Breast epithelium (tissue), 4 donors: ENCODE measurements at regions not wholly inside any gene's neighbourhood (a gene's known extent, or its start where the extent isn't known, plus 50 kb on each side); places are given as distances from the start of the nearest gene placed in this dataset.

Experiments
- DNase-seq, 2 donors: peaks; one replicate each; pipeline ENCODE4 v3.0.0-alpha.2; 2019; ENCODE audit warnings: low spot score in 2 of 2
- H3K27ac ChIP-seq, 2 donors: fragments of 200-600 bp; sonication (generic) in 1 of 2; one replicate each; pipeline ENCODE4 v1.5.1; 2016 to 2019; ENCODE audit warnings: mild to moderate bottlenecking in 1 of 2
- H3K27me3 ChIP-seq, 2 donors: fragments of 200-600 bp; sonication (generic) in 1 of 2; one replicate each; pipeline versions ENCODE4 v1.5.1 to v1.6.0; 2017 to 2019; ENCODE audit warnings: control low read depth in 1 of 2, mild to moderate bottlenecking in 1 of 2
- H3K36me3 ChIP-seq: fragments of 200-600 bp; one replicate; pipeline ENCODE4 v1.5.1; 2019
- H3K4me1 ChIP-seq, 2 donors: fragments of 200-600 bp; sonication (generic); one replicate each; pipeline ENCODE4 v1.5.1; 2016 to 2019; ENCODE audit warnings: control low read depth in 1 of 2
- H3K4me3 ChIP-seq, 3 donors: fragments of 200-600 bp; sonication (generic); 1 replicate in 2 of 3; 2 replicates in 1 of 3; pipeline ENCODE4 v1.5.1; 2016 to 2019; ENCODE audit warnings: mild to moderate bottlenecking in 3 of 3, moderate library complexity in 2 of 3
- H3K9me3 ChIP-seq, 2 donors: fragments of 200-600 bp; sonication (generic) in 1 of 2; one replicate each; pipeline ENCODE4 v1.5.1; 2016 to 2019; ENCODE audit warnings: control low read depth in 1 of 2
- POLR2A ChIP-seq: fragments of 450-650 bp; IDR thresholded peaks from one replicate; pipeline ENCODE4 v1.6.1; 2016; ENCODE audit warnings: antibody characterized with exemption, mild to moderate bottlenecking, moderate library complexity
- POLR2AphosphoS5 ChIP-seq, 3 donors: sonication (generic); formaldehyde crosslinking; IDR thresholded peaks; one replicate each; pipeline ENCODE4 v1.6.1; 2017; ENCODE audit warnings: antibody characterized with exemption in 3 of 3
- intact Hi-C: fragments of 100-400 bp; cut with DNase I; formaldehyde crosslinking; loops from one replicate; pipeline ENCODE4 v1.15.1; 2023; ENCODE audit warnings: low total_unique reads
- TF ChIP-seq, protein P1 (sequence below), 3 donors: fragments of 450-650 bp; IDR thresholded peaks; one replicate each; pipeline ENCODE4 v1.5.1; 2016 to 2017; ENCODE audit warnings: antibody characterized with exemption in 3 of 3, mild to moderate bottlenecking in 3 of 3, moderate library complexity in 3 of 3

DNA sequence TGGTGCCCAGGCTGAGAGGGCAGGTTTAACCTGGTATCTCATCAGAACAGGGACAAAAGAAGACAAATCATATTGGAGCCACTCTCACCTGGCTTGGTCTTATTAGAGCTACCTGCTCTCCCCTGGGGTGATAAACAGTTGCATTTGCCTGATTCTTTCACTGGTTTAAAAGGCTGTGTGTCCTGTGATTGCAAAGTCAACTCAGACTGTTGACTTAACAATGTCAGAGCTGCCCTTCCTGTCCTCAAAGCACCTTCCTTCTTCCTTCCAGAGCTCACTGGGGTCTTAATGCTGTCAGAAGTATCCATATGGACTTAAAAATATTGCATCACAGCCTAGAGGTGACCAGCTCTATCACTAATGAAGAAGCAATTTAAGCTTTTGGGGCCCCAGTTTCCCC lies 50.5 kb upstream of the MINAR1 start:
- H3K27me3 ChIP-seq: no peaks in the 10 kb centered on the region
- no peaks in the 10 kb centered on the region for H3K36me3 ChIP-seq
- TF ChIP-seq POLR2AphosphoS5 (IDR thresholded peaks at IDR 0.05) (no peak), POLR2A (no peak)
- TF ChIP-seq, protein P1, sequence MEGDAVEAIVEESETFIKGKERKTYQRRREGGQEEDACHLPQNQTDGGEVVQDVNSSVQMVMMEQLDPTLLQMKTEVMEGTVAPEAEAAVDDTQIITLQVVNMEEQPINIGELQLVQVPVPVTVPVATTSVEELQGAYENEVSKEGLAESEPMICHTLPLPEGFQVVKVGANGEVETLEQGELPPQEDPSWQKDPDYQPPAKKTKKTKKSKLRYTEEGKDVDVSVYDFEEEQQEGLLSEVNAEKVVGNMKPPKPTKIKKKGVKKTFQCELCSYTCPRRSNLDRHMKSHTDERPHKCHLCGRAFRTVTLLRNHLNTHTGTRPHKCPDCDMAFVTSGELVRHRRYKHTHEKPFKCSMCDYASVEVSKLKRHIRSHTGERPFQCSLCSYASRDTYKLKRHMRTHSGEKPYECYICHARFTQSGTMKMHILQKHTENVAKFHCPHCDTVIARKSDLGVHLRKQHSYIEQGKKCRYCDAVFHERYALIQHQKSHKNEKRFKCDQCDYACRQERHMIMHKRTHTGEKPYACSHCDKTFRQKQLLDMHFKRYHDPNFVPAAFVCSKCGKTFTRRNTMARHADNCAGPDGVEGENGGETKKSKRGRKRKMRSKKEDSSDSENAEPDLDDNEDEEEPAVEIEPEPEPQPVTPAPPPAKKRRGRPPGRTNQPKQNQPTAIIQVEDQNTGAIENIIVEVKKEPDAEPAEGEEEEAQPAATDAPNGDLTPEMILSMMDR (IDR thresholded peaks at IDR 0.05): no peak
- no peak for DNase-seq
- H3K4me1 ChIP-seq: no peaks in the 10 kb centered on the region
- no peak overlapping the region for H3K4me3 ChIP-seq
- intact Hi-C loops: no loop called here
- H3K9me3 ChIP-seq: no peaks in the 10 kb centered on the region
- no peak overlapping the region for H3K27ac ChIP-seq
